Central memory CD8-positive, alpha-beta T cell (primary cell): ENCODE measurements at regions not wholly inside any gene's neighbourhood (a gene's known extent, or its start where the extent isn't known, plus 50 kb on each side); places are given as distances from the start of the nearest gene placed in this dataset.

Experiments
- ATAC-seq: fragments of 150-1000 bp; cut with Tn5 transposase; replicated peaks from 2 replicates; pipeline ENCODE4 v1.10.0; 2022; ENCODE audit warnings: mild to moderate bottlenecking, moderate FRiP score, moderate number of reproducible peaks; ENCODE audit not compliant: poor library complexity, severe bottlenecking; ENCODE audit errors: extremely low read depth
- DNase-seq, 2 donors: peaks; one replicate each; pipeline ENCODE4 v3.0.0; 2021; ENCODE audit warnings: low spot score in 2 of 2
- H3K27ac Mint-ChIP-seq: one replicate; pipeline ENCODE4 v1.8.0; 2022; ENCODE audit warnings: low read depth, mild to moderate bottlenecking, moderate library complexity, mixed read lengths
- H3K27me3 Mint-ChIP-seq: one replicate; pipeline ENCODE4 v1.8.0; 2022; ENCODE audit warnings: mixed read lengths
- H3K36me3 Mint-ChIP-seq: one replicate; pipeline ENCODE4 v1.8.0; 2022; ENCODE audit warnings: mild to moderate bottlenecking, moderate library complexity, mixed read lengths; ENCODE audit not compliant: insufficient read depth
- H3K4me1 Mint-ChIP-seq: one replicate; pipeline ENCODE4 v1.8.0; 2022; ENCODE audit warnings: mixed read lengths
- H3K4me3 Mint-ChIP-seq: one replicate; pipeline ENCODE4 v1.8.0; 2022; ENCODE audit warnings: mild to moderate bottlenecking, moderate library complexity, mixed read lengths
- H3K9me3 Mint-ChIP-seq: one replicate; pipeline ENCODE4 v1.8.0; 2022; ENCODE audit warnings: mixed read lengths

GRCh38 chr5:133876266-133876665 is 92.2 kb downstream of the C5orf15 start:
- Mint-ChIP-seq H3K27ac (no peak overlapping the region), H3K36me3 (no peaks in the 10 kb centered on the region), H3K4me3 (no peak overlapping the region), H3K27me3 (peaks cover 48% of the 10 kb centered on the region), H3K9me3 (no peaks in the 10 kb centered on the region), H3K4me1 (no peaks in the 10 kb centered on the region)
- no peak for ATAC-seq
- DNase-seq: no peak

- no peak overlapping the region for H3K27ac Mint-ChIP-seq
- DNase-seq (no peak), ATAC-seq (no peak)
- H3K36me3 Mint-ChIP-seq: no peaks in the 10 kb centered on the region
- H3K9me3 Mint-ChIP-seq: no peaks in the 10 kb centered on the region
- no peaks in the 10 kb centered on the region for H3K4me1 Mint-ChIP-seq
- peaks cover 50% of the 10 kb centered on the region for H3K27me3 Mint-ChIP-seq
- no peak overlapping the region for H3K4me3 Mint-ChIP-seq
Observed at GRCh38 chr5:133875179-133875578, 93.2 kb downstream of the C5orf15 start.

GRCh38 chr5:133873449-133873848 is 95.0 kb downstream of the C5orf15 start:
- ATAC-seq: no peak
- Mint-ChIP-seq H3K36me3 (no peaks in the 10 kb centered on the region), H3K9me3 (no peaks in the 10 kb centered on the region), H3K27me3 (peaks cover 53% of the 10 kb centered on the region), H3K4me1 (no peaks in the 10 kb centered on the region), H3K27ac (no peak overlapping the region), H3K4me3 (no peak overlapping the region)
- no peak for DNase-seq

GRCh38 chr5:133870661-133871060 is 97.8 kb downstream of the C5orf15 start:
- ATAC-seq (no peak), DNase-seq (no peak)
- Mint-ChIP-seq H3K27ac (no peak overlapping the region), H3K4me3 (no peak overlapping the region), H3K27me3 (peaks cover 72% of the 10 kb centered on the region), H3K36me3 (no peaks in the 10 kb centered on the region), H3K4me1 (no peaks in the 10 kb centered on the region), H3K9me3 (no peaks in the 10 kb centered on the region)

GRCh38 chr5:133869519-133870335 is 98.7 kb downstream of the C5orf15 start:
- DNase-seq (no peak), ATAC-seq (no peak)
- H3K4me3 Mint-ChIP-seq: no peak overlapping the region
- H3K27ac Mint-ChIP-seq: no peak overlapping the region
- no peaks in the 10 kb centered on the region for H3K4me1 Mint-ChIP-seq
- H3K9me3 Mint-ChIP-seq: no peaks in the 10 kb centered on the region
- H3K36me3 Mint-ChIP-seq: peaks cover 1% of the 10 kb centered on the region
- H3K27me3 Mint-ChIP-seq: peaks cover 72% of the 10 kb centered on the region

GRCh38 chr5:133868946-133869518 is 99.4 kb downstream of the C5orf15 start:
- Mint-ChIP-seq H3K4me1 (no peaks in the 10 kb centered on the region), H3K27me3 (peaks cover 72% of the 10 kb centered on the region), H3K4me3 (no peak overlapping the region), H3K36me3 (peaks cover 1% of the 10 kb centered on the region), H3K9me3 (no peaks in the 10 kb centered on the region), H3K27ac (no peak overlapping the region)
- DNase-seq (peak; percentile 34 to 58), ATAC-seq (no peak)

- ATAC-seq (no peak), DNase-seq (no peak)
- Mint-ChIP-seq H3K4me3 (no peak overlapping the region), H3K9me3 (no peaks in the 10 kb centered on the region), H3K4me1 (no peaks in the 10 kb centered on the region), H3K27ac (no peak overlapping the region), H3K36me3 (peaks cover 1% of the 10 kb centered on the region), H3K27me3 (peaks cover 64% of the 10 kb centered on the region)
Observed at GRCh38 chr5:133867851-133868545, 100.4 kb downstream of the C5orf15 start.

GRCh38 chr5:133867341-133867740 is 101.1 kb downstream of the C5orf15 start:
- peaks cover 58% of the 10 kb centered on the region for H3K27me3 Mint-ChIP-seq
- H3K4me1 Mint-ChIP-seq: no peaks in the 10 kb centered on the region
- peaks cover 1% of the 10 kb centered on the region for H3K36me3 Mint-ChIP-seq
- H3K27ac Mint-ChIP-seq: no peak overlapping the region
- H3K4me3 Mint-ChIP-seq: no peak overlapping the region
- no peaks in the 10 kb centered on the region for H3K9me3 Mint-ChIP-seq
- ATAC-seq: no peak
- DNase-seq: no peak

- Mint-ChIP-seq H3K4me3 (no peak overlapping the region), H3K36me3 (peaks cover 1% of the 10 kb centered on the region), H3K27ac (no peak overlapping the region), H3K4me1 (no peaks in the 10 kb centered on the region), H3K9me3 (no peaks in the 10 kb centered on the region), H3K27me3 (peaks cover 56% of the 10 kb centered on the region)
- DNase-seq: no peak
- no peak for ATAC-seq
Observed at GRCh38 chr5:133866903-133867245, 101.6 kb downstream of the C5orf15 start.

GRCh38 chr5:133866160-133866902 is 102.1 kb downstream of the C5orf15 start:
- Mint-ChIP-seq H3K4me3 (no peak overlapping the region), H3K9me3 (no peaks in the 10 kb centered on the region), H3K4me1 (no peaks in the 10 kb centered on the region), H3K27ac (no peak overlapping the region), H3K36me3 (peaks cover 1% of the 10 kb centered on the region), H3K27me3 (peaks cover 55% of the 10 kb centered on the region)
- ATAC-seq: no peak
- no peak for DNase-seq

GRCh38 chr5:133865113-133865512 is 103.3 kb downstream of the C5orf15 start:
- DNase-seq (no peak), ATAC-seq (no peak)
- peaks cover 1% of the 10 kb centered on the region for H3K36me3 Mint-ChIP-seq
- H3K4me3 Mint-ChIP-seq: no peak overlapping the region
- no peak overlapping the region for H3K27ac Mint-ChIP-seq
- H3K27me3 Mint-ChIP-seq: peaks cover 51% of the 10 kb centered on the region
- no peaks in the 10 kb centered on the region for H3K9me3 Mint-ChIP-seq
- H3K4me1 Mint-ChIP-seq: no peaks in the 10 kb centered on the region

GRCh38 chr5:133864711-133865110 is 103.7 kb downstream of the C5orf15 start:
- DNase-seq: no peak
- H3K4me3 Mint-ChIP-seq: no peak overlapping the region
- ATAC-seq: no peak
- no peaks in the 10 kb centered on the region for H3K9me3 Mint-ChIP-seq
- peaks cover 1% of the 10 kb centered on the region for H3K36me3 Mint-ChIP-seq
- H3K27ac Mint-ChIP-seq: no peak overlapping the region
- H3K4me1 Mint-ChIP-seq: no peaks in the 10 kb centered on the region
- peaks cover 51% of the 10 kb centered on the region for H3K27me3 Mint-ChIP-seq
